Uterus (tissue), 2 donors: ENCODE measurements at regions not wholly inside any gene's neighbourhood (a gene's known extent, or its start where the extent isn't known, plus 50 kb on each side); places are given as distances from the start of the nearest gene placed in this dataset.

Source experiments
- POLR2A ChIP-seq, 2 donors: fragments of 450-650 bp; IDR thresholded peaks; one replicate each; pipeline ENCODE4 v1.6.1; 2016; ENCODE audit warnings: antibody characterized with exemption in 2 of 2, mild to moderate bottlenecking in 1 of 2, moderate library complexity in 1 of 2
- TF ChIP-seq, protein P1 (sequence below), 4 experiments: fragments of 200-600 bp in 2 of 4; fragments of 450-650 bp in 2 of 4; sonication (generic) in 2 of 4; IDR thresholded peaks; one replicate each; pipeline ENCODE4 v1.5.1; 2016 to 2019; ENCODE audit warnings: antibody characterized with exemption in 4 of 4, mild to moderate bottlenecking in 2 of 4, moderate library complexity in 1 of 4

- TF ChIP-seq, protein P1, sequence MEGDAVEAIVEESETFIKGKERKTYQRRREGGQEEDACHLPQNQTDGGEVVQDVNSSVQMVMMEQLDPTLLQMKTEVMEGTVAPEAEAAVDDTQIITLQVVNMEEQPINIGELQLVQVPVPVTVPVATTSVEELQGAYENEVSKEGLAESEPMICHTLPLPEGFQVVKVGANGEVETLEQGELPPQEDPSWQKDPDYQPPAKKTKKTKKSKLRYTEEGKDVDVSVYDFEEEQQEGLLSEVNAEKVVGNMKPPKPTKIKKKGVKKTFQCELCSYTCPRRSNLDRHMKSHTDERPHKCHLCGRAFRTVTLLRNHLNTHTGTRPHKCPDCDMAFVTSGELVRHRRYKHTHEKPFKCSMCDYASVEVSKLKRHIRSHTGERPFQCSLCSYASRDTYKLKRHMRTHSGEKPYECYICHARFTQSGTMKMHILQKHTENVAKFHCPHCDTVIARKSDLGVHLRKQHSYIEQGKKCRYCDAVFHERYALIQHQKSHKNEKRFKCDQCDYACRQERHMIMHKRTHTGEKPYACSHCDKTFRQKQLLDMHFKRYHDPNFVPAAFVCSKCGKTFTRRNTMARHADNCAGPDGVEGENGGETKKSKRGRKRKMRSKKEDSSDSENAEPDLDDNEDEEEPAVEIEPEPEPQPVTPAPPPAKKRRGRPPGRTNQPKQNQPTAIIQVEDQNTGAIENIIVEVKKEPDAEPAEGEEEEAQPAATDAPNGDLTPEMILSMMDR (IDR thresholded peaks at IDR 0.05) = no peak
- TF ChIP-seq POLR2A (IDR thresholded peaks at IDR 0.05) = no peak
Observed at GRCh38 chr6:12351672-12352071, 61.5 kb downstream of the EDN1 start.
